Left colon (tissue), 2 donors: ENCODE measurements at regions not wholly inside any gene's neighbourhood (a gene's known extent, or its start where the extent isn't known, plus 50 kb on each side); places are given as distances from the start of the nearest gene placed in this dataset.

Experiments used
- ATAC-seq: fragments of 200-7000 bp; cut with Tn5 transposase; one replicate; pipeline ENCODE4 v1.9.1; 2020; ENCODE audit warnings: mild to moderate bottlenecking, moderate library complexity
- DNase-seq, 2 donors: peaks; one replicate each; pipeline ENCODE4 v3.0.0-alpha.2; 2020
- intact Hi-C, 2 donors: fragments of 100-400 bp; cut with DNase I in 1 of 2; cut with micrococcal nuclease in 1 of 2; formaldehyde crosslinking; loops; one replicate each; pipeline versions ENCODE4 v1.11.2 to v1.14.0; 2022; cut with DNase I, micrococcal nuclease
- donor health status: DM: no; HTN: no; CAD: no.
- donor health status: DM: yes; HTN: yes; CAD: no.

DNA sequence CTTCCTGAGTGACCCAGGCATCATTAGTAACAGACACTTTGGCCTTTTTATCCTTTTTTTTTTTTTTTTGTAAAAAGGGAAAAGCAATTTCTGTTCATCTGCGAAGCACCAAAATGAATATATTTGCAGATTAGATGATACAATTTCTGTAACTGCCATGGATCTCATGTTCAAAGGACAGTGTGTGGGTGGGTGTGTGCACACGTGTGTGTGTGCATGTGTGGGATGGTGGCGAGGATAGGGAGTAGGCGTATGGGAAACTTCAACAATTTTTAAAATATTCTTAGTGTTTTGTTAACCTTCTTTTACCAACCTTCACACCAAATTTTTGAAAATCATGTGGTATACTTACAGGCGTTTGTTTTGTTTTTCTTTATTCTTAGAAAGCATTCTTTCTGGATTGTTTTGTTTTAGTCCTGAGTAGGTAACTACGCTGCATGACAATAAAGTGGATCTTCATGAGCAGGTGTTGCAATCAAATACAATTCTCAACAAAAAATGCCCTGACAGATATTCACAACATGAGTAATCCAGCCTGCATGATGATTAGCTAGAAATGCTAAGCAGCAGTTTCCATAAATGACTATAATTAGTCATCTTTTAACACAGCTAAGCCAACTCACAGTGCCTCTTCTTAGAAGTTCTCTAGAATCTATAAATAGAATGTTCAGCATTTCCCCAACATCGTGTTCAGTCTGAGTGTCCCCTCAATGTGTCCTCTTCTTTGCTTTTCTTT is 53.5 kb upstream of the RMDN2 start:
- DNase-seq (no peak), ATAC-seq (no peak)
- intact Hi-C loops: no loop called here

DNA sequence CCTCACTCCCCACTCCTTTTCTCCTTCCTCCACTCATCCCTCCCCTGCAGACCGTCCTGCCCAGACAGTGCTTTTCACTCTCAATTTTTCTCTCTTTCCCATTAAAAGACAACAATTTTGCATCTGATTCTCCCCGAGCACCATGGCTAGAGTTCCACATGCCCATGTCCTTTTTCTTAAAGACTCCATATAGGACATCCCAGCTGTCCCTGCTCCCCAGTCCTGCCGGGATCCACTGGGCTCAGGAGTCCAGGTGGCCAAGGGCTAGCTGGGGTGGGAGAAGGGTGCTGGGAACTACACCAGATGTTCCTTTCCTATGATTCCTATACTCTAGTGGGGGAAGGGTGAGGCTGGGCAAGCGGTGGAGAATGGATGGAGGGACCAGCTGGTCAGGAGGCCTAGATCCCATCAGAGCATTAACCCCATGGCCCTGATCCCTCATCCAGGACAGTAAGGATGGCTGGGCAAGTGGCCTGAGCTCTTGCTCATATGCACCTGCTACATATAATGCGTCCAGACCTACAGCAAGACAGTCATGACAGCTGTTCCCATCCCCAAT is 52.8 kb upstream of the RMDN2 start:
- ATAC-seq: no peak
- DNase-seq: no peak
- intact Hi-C loops: no loop called here

DNA sequence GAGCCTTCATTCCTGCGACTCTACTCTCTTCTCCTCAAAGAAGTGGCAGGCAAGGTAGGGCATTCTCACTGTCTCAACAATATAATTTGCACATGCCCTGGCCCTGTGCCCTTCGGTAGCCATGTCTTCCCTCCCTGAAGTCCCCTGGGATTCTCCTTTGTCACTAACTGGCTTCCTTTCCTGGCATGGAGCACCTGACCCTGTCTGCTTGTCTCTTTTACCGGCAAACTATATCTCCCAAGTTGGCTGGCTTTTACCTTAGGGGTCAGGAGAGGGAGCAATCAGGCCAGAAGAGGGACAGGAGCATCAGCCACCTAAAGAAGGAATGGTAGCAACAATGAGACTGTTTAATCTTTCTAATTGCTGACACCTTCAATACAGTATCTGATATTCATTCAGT is 51.9 kb upstream of the RMDN2 start:
- intact Hi-C loops: no loop called here
- DNase-seq (no peak), ATAC-seq (no peak)

DNA sequence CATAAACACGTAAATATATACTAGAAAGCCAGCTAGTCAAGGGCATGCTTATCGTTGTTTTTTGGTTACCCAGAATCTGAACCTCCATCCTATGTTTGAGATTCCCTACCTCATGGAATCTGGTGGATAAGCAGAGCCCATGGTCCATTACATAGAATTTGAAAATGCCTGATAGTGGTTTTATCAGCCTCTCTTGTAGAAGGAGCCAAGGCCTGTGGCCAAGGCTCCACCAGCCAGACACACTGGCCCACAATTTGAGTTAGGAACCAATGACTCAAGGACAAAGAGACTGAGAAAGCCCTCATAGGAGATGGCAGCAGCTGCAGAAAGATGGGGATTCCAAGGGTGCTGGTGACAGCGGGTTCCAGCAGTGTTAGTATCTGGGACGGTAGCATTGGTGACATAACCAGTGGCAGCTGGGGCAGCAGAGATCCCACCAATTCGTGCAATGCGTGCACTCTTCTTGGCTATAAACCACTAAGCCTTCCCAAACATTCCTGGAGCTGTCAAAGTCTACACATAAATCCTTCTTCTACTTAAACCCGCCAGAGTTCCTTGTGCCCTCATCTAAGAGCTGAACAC is 51.2 kb upstream of the RMDN2 start:
- DNase-seq: no peak
- no peak for ATAC-seq
- intact Hi-C loops: no loop called here

DNA sequence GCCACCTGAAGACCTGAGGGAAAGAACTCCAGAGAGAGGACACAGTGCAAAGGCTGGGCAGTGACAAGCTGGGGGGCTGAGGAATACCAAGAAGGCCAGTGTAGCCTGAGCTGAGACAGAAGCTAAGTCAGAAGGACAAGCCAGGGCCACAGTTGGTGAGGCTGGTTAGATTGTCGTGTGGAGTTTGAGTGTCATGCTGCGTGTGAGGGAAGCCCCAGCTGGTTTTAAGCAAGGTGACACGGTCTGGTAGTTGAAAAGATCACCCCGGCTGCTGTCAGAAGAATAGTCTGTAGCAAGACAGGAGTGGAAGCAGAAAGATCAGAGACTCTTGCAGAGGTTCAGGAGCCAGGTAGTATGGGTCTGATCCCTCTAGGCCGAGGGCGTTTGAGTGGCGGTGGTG is 50.6 kb upstream of the RMDN2 start:
- ATAC-seq (no peak), DNase-seq (no peak)
- intact Hi-C loops: no loop called here
